ENCODE measurements at regions not wholly inside any gene's neighbourhood (a gene's known extent, or its start where the extent isn't known, plus 50 kb on each side); places are given as distances from the start of the nearest gene placed in this dataset.
"Not testable (repeated sequence)": the region's sequence is repeated elsewhere in the genome, so short reads cannot be mapped to it uniquely, and the experiment has no call there.

DNA sequence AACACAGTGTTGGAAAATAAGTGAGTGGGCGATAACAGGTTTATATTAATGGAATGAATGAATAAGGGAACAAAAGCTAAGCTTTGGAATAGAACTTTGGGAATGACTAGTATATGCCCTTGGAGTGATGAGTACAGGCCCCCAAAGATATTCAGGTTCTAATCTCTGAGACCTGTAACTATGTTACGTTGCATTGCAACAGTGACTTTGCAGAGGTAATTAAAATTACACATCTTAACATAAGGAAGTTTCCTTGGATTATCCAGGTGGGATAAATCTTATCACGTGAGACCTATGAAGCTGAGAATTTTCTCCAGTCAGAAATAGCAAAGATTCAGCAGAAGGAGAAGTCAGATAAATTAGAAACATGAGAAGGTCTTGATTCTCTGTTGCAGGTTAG, 661.5 kb upstream of the LINC00305 start:
- DNase-seq, result no peak

DNA sequence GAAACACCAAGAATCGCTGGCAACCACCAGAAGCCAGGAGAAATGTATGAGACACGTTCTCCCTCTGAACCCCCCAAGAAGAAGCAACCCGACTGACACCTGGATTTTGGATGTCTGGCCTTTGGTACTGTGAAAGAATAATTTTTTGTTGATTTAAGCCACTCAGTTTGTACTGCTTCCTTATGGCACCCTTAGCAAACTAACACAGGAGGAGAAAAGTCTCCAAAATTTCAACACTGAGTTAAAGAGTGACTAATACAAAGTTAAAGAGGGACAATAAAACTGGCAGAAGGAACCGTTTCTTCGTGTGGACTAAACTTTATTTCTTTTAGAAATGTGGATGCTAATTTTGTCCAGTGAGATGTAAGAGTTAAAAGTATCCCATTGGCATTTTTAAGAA, 660.9 kb upstream of the LINC00305 start:
- DNase-seq, result no peak

DNA sequence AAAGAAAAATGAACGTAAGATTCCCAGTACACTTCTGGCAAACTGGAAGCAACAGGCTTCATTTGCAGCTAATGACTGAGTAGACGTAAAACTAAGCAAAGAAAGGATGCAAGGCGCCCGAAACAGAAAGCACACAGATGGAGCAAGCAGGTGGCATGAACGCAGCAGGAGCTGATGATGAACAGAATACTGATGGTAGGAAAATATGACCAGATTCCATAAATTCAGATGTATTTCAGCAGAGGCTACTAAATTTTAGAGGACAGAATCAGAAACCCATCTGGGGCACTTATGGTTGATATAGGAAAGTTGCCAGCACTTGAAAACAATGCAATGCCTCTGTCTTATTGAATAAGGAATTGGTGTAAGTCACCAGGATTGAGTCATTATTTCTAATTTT, 658.7 kb upstream of the LINC00305 start:
- no peak for DNase-seq

DNA sequence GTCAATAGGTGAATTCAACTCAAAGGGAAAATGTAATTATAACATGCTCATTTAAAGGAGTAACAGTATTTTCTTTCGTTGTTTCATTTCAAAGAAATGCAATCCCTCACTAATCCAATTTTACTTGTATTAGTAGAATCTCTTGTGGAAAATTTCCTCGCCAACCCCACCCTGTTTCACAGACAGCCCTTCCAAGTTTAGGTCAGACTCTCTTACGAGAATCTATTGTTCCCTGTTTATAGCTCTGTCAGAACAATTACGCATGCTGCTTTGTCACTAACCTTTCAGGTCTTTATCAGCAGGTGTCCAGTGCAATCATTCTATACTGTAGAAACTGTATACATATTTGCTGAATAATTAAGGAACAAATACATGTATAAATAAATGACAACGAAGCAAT, 657.8 kb upstream of the LINC00305 start:
- DNase-seq, result no peak

DNA sequence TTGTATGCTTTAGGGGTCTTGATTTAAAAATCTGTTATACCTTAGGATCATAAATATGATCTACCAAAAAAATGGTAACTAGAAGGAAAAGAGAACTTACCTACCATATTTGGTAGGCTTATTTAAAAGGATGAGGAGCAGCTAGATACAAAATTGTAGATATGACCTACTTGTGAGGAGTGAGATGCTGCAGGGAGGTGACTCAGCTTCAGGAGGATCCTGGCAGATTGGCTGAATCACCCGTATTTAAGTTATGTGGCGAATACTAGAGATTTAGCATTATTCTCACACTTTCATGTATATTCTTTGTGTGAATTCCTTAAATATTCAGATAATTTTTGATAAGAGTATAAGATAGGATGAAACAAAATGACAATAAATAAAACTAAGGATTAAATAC, 657.3 kb upstream of the LINC00305 start:
- DNase-seq, result no peak

DNA sequence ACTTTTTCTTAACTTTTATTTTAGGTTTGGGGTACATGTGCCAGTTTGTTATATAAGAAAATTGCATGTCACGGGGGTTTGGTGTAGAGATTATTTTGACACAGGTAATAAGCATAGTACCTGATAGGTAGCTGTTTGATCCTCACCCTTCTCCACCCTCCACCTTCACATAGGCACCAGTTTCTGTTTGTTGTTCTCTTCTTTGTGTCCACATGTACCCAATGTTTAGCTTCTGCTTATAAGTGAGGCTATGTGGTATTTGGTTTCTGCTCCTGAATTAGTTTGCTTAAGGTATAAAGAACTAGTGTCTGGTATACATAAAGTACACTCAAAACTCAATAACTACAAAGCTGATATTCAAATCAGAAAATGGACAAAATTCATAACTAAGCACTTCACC, 654.6 kb upstream of the LINC00305 start:
- no peak for DNase-seq

DNA sequence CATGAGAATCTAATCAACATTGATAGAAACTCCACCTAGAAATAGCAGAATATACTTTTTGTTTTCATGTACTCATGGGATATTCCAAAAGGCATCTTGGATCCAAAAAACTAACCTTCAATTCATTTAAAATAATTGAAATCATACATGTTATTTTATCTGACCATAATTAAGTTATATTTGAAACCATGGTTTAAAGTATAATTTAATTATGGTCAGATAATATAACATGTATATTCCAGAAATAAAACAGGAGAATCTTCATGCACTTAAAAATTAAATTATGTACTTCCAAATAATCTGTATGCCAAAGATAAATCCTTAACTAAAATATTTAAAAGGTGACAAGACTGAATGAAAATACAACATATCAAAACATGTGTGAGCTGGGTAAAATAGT, 651.3 kb upstream of the LINC00305 start:
- no peak for DNase-seq

DNA sequence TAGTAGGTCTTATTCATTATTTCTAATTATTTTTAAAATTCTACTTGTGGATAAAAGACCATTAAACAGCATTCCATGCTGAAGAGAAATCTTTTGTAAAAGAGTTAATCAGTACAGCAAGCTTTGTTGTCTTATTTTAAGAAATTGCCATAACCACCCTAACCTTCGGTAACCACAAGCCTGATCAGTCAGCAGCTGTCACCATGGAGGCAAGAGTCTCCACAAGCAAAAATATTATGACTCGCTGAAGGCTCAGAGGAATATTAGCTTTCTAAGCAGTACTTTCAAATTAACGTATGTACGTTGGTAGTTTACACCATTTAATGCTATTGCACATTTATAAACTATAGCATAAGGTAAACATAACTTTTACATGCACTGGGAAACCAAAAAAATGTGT, 650.5 kb upstream of the LINC00305 start:
- no peak for DNase-seq

DNA sequence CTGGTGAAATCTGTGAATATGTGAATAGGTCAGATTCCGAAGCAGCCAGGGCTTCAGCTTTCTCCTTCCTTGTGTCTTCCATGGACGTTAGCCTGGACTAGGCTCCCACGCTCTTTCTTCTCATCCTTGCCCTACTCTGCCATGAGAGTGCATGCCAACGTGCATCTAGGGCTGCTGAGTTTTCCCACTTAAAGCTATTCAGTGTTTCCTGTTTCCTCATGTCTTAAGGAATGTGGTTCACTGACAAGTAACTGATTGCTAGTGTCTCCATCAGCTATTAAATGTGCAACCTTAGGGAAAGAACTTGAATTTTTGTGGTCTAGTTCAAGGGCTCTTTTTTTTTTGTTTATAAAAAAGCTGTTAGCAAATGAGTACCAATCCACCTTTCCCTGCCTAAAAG, 642.3 kb upstream of the LINC00305 start:
- no peak for DNase-seq

DNA sequence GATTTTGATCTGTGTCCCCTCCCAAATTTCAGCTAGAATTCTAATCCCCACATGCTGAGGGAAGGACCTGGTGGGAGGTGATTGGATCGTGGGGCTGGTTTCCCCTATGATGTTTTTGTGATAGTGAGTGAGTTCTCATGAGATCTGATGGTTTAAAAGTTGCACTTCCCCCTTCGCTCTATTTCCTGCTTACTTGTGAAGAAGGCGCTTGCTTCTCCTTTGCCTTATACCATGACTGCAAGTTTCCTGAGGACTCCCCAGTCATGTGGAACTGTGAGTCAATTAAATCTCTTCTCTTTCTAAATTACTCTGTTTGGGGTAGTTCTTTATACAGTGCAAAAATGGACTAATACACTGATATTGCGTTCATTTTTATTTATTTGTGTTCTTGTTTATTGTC, 636.8 kb upstream of the LINC00305 start:
- no peak for DNase-seq

DNA sequence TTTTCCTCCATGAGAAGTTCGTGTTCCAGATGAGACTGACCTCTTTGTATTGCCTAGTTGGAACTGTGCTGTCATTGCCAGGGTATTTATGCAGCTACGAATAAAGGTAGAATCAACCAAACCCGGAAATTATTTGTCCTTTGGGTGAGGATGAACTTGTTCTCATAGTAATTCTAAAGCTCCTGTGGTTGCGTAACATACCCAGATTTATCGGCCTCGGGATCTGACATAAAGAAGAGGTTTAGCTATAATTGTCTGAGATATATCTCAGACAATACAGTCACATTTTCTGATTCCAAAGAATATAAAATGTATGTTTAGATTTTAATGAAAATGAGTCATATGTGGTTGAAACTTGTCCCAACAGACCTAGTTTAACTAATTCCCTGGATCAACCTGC, 628.7 kb upstream of the LINC00305 start:
- no peak for DNase-seq

DNA sequence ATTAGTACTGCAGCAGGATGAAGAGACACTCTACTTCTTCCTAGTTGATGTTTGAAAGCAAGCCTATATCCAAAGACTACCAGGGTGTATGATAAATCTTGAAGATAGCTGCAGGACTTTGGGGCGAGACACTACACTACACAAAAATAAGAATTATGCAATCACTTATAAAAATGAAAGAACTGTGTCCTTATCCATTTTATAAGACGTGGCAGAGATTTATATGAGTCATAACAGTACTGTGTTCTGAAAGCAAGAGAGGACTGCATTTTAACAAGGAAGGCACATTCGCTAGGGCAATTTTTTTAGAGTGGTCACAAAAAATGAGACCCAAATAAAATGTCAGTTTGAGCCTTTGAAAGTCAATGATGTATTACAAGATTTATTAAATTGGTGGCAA, 617.0 kb upstream of the LINC00305 start:
- no peak for DNase-seq

DNA sequence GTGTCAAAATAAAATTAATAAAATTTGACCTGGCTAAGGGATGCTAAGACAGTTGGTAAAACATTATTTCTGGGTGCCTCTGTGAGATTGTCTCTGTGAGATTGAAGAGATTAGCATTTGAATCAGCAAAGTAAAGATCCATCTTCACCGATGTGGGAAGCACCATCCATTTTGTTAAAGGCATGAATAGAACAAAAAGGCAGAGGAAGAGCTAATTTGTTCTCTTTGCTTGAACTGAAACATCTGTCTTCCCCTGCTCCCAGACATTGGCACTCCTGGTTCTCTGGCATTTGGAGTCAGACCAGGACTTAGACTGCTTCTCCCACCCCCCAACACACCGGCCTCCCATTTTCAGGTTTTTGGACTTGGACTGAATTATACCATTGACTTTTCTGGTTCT, 603.8 kb upstream of the LINC00305 start:
- DNase-seq, result no peak

DNA sequence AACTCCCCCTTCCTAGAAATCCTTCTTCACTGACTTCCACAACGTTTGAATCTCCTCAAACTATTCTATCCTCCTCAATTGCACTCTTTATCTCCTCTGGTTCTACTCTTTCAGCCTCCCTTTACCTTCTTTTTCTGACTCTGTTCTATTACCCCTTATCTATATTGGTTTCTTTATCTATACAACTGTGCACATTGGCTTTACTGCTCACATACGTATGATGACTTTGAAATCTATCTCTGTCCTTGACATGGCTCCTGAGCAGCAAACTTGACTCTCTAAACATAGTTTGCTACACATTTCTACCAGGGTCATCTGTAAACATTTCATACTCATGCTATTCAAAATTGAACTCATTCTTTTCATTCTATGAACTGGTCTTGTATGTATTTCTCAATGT, 601.0 kb upstream of the LINC00305 start:
- no peak for DNase-seq

DNA sequence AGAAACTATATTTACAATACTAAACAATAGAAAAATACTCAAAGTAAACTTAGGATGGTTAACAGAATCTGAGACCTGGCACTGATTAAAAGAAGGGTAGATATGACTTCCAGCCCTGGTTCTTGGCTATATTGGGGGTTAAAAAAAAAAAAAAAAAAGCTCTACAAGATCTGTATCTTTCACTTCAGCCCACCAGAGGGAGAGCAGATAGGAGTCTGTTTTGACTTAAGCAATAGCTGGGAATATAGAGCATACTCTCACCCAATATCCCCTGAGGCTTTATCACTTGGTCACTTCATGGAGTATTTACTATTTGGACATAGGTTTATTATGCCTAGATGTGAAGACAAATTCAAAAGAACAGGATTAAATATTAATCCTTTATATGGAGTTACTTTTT, 598.9 kb upstream of the LINC00305 start:
- DNase-seq, result no peak

DNA sequence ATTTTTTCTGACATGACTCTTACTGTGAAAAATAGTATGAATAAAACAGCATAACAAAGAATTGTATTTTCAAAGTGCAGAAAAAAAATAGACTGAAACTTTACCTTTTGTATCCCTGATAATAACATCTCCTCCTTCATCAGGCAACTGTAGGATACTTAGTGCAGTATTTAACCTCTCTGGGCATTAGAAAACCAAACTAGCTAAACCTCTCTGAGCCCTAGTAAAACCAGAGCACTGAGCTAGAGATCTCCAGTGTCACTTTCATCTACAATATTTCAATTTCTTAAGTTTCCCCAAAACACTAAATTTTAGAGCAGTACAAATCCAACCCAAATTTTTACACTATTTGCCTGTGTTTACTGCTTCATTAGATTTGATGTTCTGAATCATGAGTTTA, 594.0 kb upstream of the LINC00305 start:
- no peak for DNase-seq

DNA sequence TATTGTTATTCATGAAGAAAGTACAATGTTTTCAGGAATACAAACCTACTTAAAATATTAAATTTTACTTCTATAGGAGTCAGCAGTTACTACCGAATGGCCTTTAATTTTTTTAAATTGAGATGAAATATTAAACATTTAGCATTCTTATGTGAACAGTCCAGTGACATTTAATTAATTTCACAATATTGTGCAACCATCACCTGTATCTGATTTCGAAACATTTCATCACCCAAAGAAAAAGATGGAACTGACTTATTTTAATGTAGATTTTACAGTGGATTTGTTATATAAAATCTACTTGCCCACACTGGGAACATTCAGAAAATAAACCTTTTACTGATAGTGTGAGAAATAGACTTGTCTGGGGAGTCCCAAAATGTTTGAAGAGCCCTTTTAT, 585.2 kb upstream of the LINC00305 start:
- no peak for DNase-seq

DNA sequence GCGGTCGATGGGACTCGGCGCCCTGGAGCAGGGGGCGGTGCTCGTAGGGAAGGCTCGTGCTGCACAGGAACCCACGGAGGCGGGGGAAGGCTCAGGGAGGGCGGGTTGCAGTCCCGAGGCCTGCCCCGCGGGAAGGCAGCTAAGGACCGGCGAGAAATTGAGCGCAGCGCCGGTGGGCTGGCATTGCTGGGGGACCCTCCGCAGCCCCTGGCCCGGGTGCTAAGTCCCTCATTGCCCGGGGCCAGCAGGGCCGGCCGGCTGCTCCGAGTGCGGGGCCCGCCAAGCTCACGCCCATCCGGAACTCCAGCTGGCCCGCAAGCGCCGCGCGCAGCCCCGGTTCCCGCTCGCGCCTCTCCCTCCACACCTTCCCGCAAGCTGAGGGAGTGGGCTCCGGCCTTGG, 576.8 kb upstream of the LINC00305 start:
- not testable (repeated sequence) for DNase-seq

DNA sequence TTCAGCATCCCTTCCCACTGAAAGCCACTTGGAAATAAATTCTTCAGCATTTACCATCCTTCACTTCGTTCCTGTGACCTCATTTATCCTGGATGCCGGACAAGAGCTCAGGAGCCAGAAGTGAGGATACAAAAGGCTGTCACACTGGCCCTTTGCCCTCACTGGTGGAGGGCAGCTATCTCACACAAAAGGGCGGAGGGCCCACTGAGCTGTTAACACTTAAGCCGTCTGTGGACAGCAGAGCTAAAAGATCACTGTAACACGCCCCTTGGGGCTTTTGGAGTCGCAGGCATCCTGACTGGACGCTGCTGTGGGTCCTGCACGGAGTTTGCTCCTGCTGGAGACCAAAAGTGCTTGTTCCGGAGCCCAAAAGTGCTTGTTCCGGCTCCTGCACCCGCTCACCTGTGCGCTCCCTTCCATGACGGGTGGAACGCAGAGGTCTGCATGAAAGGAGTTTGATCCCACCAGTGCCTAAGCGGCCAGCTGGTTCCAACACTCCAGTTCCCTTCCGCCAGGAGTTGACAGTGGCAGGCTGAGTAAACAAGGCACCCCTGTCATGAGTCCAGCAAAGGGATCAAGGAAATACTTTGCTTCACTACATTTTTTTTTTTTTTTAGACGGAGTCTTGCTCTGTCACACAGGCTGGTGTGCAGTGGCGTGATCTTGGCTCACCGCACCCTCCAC, 572.0 kb upstream of the LINC00305 start:
- no peak for DNase-seq

DNA sequence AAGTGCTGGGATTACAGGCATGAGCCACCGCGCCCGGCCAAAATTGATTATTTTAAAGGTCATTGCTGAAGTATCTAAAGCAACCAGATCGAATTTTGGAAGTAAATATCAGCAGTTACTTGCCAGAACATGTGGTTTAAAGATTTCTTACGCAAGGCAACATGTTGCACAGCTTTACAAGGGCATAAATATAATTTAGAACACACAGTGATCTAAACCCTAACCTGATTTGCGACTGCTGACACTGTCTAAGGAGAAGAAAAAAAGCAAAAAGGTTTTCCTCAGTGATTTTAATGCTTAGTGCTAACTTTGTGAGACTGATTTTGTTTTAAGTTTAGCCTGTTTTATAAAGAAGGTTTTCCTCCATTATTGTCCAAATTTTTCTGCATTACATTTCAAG, 569.9 kb upstream of the LINC00305 start:
- DNase-seq, result no peak

DNA sequence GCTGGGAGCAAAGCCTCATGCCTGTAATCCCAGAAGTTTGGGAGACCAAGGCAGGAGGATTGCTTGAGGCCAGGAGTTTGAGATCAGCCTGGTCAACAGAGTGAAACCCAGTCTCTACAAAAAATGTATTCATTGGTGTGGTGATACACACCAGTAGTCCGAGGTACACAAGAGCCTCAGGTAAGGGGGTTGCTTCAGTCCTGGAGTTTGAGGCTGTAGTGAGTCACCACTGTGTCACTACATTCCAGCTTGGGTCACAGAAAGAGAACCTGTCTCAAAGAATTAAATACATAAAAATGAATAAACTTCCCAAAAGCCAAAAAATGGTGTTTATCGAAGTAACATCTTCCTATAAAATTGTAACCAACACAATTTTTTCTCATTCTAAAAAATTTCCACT, 568.1 kb upstream of the LINC00305 start:
- no peak for DNase-seq

DNA sequence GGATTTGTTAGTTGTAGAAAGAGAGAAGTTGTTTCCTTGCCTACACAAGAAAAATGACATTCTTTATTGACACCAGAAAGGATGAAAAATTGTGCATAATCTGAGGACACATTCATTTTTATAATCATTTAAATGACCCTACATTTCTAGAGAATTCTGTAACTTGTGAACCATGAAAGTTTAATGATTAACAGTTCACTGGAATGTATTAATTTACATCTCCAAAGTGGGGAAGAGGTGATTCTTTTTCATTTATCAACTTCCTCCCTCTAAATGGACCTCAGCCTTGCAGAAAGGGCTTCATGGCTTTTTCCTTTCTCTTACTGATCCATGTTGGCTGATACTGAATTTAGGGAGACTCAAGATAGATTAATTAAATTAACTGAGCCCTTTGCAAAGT, 565.2 kb upstream of the LINC00305 start:
- DNase-seq, result no peak

DNA sequence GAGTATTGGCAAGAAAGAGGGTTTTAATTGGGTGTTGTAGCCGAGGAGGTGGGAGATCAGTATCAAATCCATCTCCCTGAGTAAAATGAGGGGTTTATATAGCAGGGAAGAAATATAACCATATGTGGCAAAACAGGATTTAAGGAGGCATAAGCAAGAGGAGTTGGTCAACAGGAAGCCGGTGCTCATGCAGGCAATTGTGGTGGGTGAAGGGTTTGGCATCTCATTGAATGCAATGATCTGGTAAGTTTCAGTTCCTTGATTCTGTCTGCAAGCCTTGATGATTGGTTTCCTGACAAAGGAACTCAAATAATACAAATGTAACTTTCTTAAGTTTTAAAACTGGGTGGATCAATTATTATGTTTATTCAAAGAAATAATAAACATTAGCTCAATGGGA, 564.4 kb upstream of the LINC00305 start:
- DNase-seq, result no peak

DNA sequence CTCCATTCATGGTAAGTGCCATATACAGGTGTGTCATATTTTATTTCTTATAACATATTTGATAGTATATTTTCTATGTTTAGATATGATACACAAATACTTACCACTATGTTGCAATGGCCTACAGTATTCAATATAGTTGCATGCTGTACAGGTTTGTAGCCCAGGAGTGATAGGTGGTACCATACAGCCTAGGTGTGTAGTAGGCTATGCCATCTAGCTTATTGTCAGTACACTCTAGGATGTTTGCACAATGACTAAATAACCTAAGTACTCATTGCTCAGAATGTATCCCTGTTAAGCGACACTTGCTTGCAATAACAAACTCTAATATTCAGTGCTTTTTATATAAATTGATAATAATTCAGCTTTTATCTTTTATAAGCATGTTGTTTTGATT, 563.1 kb upstream of the LINC00305 start:
- no peak for DNase-seq

DNA sequence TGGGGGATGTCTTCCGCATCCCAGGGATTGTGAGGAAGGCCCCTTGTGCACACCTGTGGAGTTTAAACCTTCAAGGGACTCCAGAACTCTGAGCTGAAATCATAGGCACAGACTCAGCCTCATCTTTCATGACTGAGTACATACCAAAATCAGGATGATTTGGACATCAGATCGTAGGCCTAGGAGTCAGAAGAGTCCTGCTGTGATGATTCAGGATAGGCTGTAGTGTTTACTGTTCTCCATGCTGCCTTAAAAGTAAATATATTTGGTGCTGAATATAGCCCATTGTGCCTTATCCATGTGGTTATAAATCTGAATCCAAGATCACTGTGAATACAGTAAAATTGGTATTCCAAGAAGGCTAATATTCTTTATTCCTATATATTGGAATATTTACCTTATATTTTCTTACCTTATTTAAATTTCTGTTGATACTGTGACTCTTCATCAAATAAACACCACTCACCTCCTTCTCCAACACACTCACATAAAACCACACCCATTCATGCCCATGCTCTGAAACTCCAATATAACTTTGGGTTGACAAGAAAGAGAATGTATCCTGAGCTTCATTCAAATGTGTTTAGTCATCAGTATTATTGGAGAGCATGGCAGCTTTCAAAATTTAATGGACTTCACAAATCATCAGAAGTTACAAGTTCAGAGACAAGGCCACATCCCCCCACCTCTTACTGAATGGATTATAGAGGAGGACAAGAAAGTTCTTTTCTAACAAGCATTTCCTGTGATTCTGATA, 561.4 kb upstream of the LINC00305 start:
- DNase-seq, result no peak
